ENCODE measurements at regions not wholly inside any gene's neighbourhood (a gene's known extent, or its start where the extent isn't known, plus 50 kb on each side); places are given as distances from the start of the nearest gene placed in this dataset.

GRCh38 chr4:155587766-155588165 lies 78.9 kb upstream of the GUCY1A1 start:
- Histone ChIP-seq H3K9me1 (ENCODE audit: control insufficient read depth, extremely low read depth, insufficient read depth, low read length) (no peaks in the 10 kb centered on the region), H3K27ac (ENCODE audit: control insufficient read depth, insufficient read depth, low read length) (no peak overlapping the region), H3K36me3 (ENCODE audit: control insufficient read depth in 2 of 2, extremely low read depth in 1 of 2, insufficient read depth in 2 of 2, low read length in 2 of 2) (no peaks in the 10 kb centered on the region), H3K9ac (ENCODE audit: control insufficient read depth, extremely low read depth, insufficient read depth, low read length) (no peak overlapping the region), H3K4me2 (ENCODE audit: control insufficient read depth, extremely low read depth, insufficient read depth, low read depth, low read length) (no peak overlapping the region), H3K4me1 (ENCODE audit: control insufficient read depth, extremely low read depth, insufficient read depth, low read length) (no peaks in the 10 kb centered on the region), H2AFZ (ENCODE audit: control insufficient read depth, low read length) (no peak overlapping the region), H3K27me3 (ENCODE audit: control insufficient read depth, extremely low read depth, insufficient read depth, low read length) (no peaks in the 10 kb centered on the region), H3K9me3 (ENCODE audit: control insufficient read depth, low read depth, low read length) (no peaks in the 10 kb centered on the region), H3K4me3 (ENCODE audit: control insufficient read depth in 2 of 3, extremely low read depth in 1 of 3, insufficient read depth in 2 of 3, low read depth in 1 of 3, low read length in 3 of 3) (no peak overlapping the region), H3K79me2 (ENCODE audit: control insufficient read depth, insufficient read depth, low read length) (no peaks in the 10 kb centered on the region), H4K20me1 (ENCODE audit: control insufficient read depth, extremely low read depth, insufficient read depth, low read length) (no peaks in the 10 kb centered on the region)
- FAIRE-seq = no peak
- DNase-seq (ENCODE audit: low read depth, low spot score) = no peak
- TF ChIP-seq EZH2 (IDR thresholded peaks at IDR 0.05; ENCODE audit: low read length) = no peak
- TF ChIP-seq CTCF (optimal IDR thresholded peaks at IDR 0.05 in 1 of 3, IDR thresholded peaks at IDR 0.05 in 1 of 3, conservative IDR thresholded peaks at IDR 0.05 in 1 of 3; ENCODE audit: extremely low read depth in 1 of 3, insufficient read depth in 2 of 3, low read length in 3 of 3) = no peak
- dilution Hi-C loops (cut with MboI; ENCODE audit: extremely low pct_ligation_motif_present, low sequenced_read_pairs) = no loop called here

GRCh38 chr4:155582971-155583437 lies 83.6 kb upstream of the GUCY1A1 start:
- no peak overlapping the region for H3K4me2 ChIP-seq (ENCODE audit: control insufficient read depth, extremely low read depth, insufficient read depth, low read depth, low read length)

More at GRCh38 chr4:155582971-155583437, 83.6 kb upstream of the GUCY1A1 start:
- no peak for TF ChIP-seq CTCF (optimal IDR thresholded peaks at IDR 0.05 in 1 of 3, IDR thresholded peaks at IDR 0.05 in 1 of 3, conservative IDR thresholded peaks at IDR 0.05 in 1 of 3; ENCODE audit: extremely low read depth in 1 of 3, insufficient read depth in 2 of 3, low read length in 3 of 3)
- TF ChIP-seq EZH2 (IDR thresholded peaks at IDR 0.05; ENCODE audit: low read length) = no peak
- Histone ChIP-seq H3K27me3 (ENCODE audit: control insufficient read depth, extremely low read depth, insufficient read depth, low read length) (no peaks in the 10 kb centered on the region), H3K36me3 (ENCODE audit: control insufficient read depth in 2 of 2, extremely low read depth in 1 of 2, insufficient read depth in 2 of 2, low read length in 2 of 2) (no peaks in the 10 kb centered on the region), H3K9me3 (ENCODE audit: control insufficient read depth, low read depth, low read length) (no peaks in the 10 kb centered on the region), H3K4me1 (ENCODE audit: control insufficient read depth, extremely low read depth, insufficient read depth, low read length) (no peaks in the 10 kb centered on the region), H3K4me3 (ENCODE audit: control insufficient read depth in 2 of 3, extremely low read depth in 1 of 3, insufficient read depth in 2 of 3, low read depth in 1 of 3, low read length in 3 of 3) (no peak overlapping the region), H3K9ac (ENCODE audit: control insufficient read depth, extremely low read depth, insufficient read depth, low read length) (no peak overlapping the region), H4K20me1 (ENCODE audit: control insufficient read depth, extremely low read depth, insufficient read depth, low read length) (no peaks in the 10 kb centered on the region), H3K9me1 (ENCODE audit: control insufficient read depth, extremely low read depth, insufficient read depth, low read length) (no peaks in the 10 kb centered on the region), H3K27ac (ENCODE audit: control insufficient read depth, insufficient read depth, low read length) (no peak overlapping the region), H3K79me2 (ENCODE audit: control insufficient read depth, insufficient read depth, low read length) (no peaks in the 10 kb centered on the region), H2AFZ (ENCODE audit: control insufficient read depth, low read length) (no peak overlapping the region)
- dilution Hi-C loops (cut with MboI; ENCODE audit: extremely low pct_ligation_motif_present, low sequenced_read_pairs) = no loop called here
- DNase-seq (ENCODE audit: low read depth, low spot score) (peak; percentile 9), FAIRE-seq (no peak)
